ENCODE measurements at regions not wholly inside any gene's neighbourhood (a gene's known extent, or its start where the extent isn't known, plus 50 kb on each side); places are given as distances from the start of the nearest gene placed in this dataset.

- no peak for DNase-seq
These were observed 496.3 kb downstream of the CDH26 start for GRCh38 chr20:60454491-60454890.

DNA sequence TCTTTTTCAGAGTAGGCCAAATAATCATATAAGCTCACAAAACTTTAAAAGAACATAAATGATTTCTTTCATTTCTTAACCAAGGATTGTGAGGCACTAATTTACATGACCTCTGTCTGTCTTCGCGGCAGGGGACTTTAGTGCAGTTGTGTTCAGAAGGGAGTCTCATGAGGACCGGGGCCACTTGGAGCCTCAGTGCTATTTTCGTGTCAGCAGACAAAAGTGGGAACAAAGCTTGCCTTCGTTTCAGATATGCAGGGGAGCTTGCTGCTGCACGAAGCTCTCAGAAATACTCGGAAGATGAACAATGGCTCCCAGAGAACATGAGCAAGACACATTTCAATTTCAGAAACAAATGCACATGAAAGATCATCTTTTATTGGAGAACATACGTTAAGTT, 497.0 kb downstream of the CDH26 start:
- no peak for DNase-seq

GRCh38 chr20:60459212-60459611, 501.0 kb downstream of the CDH26 start:
- no peak for DNase-seq

- DNase-seq = no peak
These were observed 503.8 kb downstream of the CDH26 start for GRCh38 chr20:60461993-60462392.

- DNase-seq = no peak
These were observed 505.6 kb downstream of the CDH26 start for GRCh38 chr20:60463798-60464197.

DNA sequence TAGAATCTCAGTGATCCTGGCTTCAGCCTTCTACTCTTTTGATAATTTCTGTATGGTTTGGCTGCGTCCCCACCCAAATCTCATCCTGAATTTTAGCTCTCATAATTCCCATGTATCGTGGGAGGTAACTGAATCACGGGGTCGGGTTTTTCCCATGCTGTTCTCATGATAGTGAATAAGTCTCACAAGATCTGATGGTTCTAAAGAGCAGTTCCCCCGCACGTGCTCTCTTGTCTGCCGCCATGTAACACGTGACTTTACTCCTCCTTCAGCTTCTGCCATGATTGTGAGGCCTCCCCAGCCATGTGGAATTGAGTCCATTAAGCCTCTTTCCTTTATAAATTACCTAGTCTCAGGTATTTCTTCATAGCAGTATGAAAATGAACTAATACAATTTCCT, 507.2 kb downstream of the CDH26 start:
- DNase-seq = no peak

DNA sequence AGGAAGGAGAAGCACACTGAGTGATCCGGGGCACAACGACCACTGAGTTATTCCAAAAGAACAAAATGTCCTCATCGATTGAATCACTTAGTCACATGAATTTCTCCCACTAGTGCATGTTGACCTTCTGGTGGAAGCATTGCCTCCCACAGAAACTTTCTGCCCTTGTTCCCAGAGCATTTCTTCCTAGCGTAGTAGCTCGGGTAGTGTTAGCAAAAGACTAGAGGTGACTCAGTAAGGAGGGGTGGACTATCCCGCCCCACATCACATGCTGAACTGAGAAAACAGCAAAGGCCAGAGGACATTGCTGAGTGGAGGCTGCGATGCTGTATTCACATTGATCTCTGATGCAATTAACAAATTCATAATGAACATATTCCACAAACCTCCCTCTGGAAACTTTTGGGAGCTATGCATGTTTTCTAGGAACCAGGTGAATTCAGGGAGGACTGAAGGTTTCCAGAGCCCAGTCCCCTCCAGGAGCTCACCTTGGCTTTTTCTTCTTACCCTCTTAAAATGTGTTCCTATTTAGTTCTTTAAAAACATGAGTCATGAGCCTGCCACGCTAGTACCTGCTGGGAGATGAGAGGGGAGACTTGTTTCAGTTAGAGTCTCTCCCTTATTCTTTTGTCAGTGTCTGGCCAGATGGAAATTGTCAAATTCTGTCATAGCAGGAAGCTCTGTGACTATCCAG, 507.9 kb downstream of the CDH26 start:
- DNase-seq = no peak

DNA sequence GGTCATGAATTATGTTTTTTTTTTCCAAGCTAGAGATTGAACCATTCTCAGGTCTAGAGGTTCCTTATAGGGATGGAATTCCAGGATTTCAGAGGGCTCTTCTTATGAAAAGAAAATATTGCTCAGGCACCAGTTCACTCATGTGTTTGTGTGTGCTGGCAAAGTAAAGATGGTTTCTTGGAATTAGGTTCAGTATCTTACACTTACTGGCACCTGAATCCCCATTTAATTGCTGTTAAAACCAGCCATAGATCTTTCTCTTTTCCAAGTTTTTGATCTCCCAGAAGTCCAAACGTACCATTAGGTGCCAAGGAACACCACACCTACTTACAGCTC, 508.4 kb downstream of the CDH26 start:
- DNase-seq = no peak

DNA sequence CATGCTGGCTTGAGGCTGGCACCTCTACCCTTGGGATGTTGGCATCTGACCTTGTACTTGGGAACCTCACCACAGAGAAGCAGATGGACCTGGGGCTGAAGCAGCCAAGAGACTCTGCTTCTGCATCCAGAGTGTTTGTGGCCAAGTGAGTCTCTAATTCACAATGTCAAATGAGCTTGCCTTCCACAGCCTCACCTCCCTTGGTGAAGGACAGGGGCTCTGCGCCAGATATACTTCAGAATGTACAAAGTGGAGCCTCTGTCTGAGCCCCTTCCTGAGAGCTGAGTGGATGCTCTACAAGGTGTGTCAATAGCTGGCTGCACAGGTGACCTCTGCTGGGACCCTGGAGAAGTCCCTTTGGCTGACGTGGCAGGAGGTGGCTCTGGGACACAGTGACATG, 508.9 kb downstream of the CDH26 start:
- no peak for DNase-seq

DNA sequence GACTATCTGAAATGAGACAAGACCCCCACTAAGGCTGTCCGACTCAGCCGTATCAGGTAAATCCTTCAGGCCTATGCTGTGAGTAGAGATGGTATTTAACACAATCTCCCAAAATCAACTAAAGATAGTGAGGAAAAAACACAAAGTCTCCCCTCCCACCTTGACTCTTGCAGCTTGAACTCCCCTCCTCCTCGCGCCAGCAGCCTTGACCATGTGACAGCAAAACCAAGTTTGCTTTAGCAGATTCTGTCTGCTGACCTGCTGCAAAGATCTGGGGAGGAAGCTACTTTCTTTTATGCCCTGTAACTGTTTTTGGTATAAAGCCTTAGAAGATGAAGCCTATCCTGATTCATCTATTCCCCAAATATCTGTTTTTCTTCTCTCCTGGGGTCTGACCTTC, 509.5 kb downstream of the CDH26 start:
- DNase-seq = no peak

GRCh38 chr20:60469829-60470228, 511.6 kb downstream of the CDH26 start:
- no peak for DNase-seq

DNA sequence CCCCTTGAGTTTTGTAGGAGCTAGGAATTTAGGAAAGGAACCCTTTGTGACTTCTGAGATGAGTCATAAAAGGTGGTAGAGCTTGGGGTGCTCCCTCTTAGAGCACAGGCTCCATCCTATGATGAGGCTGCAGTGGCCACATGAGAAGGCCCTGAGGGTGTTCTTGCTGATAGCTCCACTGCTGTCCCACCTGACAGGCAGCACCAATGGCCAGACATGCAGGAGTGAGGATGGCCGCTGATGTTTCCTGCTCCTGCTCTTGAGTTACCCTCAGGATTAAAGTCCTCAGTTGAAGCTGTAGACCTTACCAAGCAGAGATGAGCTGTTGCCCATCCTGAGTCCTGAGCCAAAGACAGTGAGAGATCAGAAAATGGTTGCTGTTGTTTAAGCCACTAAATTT, 512.1 kb downstream of the CDH26 start:
- DNase-seq = no peak

- no peak for DNase-seq
These were observed 515.0 kb downstream of the CDH26 start for GRCh38 chr20:60473211-60473610.

GRCh38 chr20:60474385-60474910, 516.2 kb downstream of the CDH26 start:
- DNase-seq = no peak

- DNase-seq = no peak
These were observed 517.8 kb downstream of the CDH26 start for GRCh38 chr20:60476045-60476444.

DNA sequence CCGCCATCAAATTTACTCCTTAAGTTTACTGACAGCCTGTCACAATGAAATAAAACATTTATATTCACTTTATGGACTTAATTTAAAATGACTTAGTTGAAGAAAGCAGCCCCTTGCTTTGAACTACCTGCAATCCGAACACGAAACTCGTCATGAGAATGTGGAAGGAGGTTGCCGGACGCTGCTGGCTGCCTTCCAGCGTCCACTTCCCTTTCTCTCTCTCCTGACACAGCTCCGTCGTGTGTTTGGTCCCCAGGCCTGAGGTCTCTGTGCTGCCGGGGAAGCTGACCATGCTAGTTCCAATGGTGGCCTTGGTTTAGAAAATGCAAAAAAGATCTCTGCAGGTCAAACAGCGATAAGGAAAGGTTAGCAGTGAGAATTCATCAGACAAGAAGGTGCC, 519.7 kb downstream of the CDH26 start:
- DNase-seq = no peak

DNA sequence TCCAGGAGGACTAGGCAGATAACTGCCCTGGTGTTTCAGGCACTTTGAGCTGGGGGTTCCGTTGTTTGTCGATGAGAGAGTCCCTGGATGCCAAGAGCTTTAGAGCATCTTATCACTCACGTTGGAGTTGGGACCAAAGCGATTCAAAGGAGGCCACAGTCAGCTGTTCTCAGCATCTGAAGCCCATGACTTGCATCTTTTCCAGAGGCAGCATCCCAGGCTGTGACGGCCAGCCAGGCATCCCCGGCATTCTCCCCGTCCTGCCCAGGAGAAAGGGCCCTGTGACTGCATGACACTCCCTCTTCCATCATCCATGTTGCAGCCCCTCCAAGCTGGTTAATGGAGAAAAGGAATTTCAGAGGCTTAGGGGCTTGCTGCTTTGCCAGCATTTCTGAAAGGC, 520.3 kb downstream of the CDH26 start:
- DNase-seq = no peak

DNA sequence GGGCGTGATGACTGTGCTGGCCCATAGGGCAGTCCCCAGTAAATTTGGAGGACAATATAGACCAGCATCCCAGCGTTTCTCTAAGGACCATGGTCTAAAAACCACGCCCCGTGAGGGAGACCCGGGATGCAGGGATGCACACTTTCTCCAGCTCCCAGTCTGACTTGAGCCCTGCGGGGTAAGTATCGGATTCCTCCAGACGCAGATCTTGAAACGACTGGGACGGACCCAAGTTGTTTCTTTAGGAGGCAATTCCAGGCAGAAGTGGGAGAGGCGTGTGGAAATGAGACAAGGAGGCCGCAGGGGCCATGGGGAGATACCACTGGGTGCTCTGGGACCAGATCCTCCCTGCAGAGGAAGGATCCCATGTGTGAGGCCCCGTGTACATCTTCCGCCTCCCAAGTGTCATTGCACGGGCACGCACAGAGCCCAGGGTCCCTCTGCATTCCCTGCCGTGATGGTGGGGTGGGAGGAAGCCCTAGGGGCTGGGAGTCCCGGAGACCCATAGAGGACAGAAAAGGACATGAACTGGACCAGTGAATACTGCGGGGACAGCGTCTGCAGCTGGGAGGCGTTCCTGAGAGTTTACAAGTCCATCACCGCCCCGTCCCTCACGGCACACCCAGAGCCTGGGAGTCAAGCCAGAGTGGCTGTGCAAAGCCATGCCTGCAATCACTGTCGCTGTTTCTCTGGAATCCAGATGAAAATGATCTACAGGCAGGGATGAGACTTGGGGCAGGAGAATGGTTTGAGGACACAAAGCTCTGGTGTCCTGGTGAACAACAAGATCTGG, 522.9 kb downstream of the CDH26 start:
- DNase-seq = no peak

DNA sequence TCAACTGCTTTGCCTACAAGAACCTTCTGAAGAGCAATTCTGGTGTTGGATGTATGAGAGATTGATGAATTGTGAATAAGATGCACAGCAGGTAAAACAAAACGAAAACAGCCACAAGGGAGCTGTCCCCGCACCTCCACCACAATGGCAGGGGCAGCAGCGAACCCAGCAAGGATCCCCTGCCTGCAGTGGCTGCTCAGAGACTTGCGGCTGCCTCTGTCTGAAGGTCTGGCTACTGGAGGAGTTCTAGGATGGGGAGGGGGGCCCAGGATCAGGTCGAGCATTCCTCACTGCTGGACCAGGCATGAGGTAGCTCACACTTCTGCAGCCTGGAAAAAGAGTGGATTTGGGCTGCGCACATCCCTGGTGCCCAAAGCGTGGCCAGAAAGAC, 523.5 kb downstream of the CDH26 start:
- DNase-seq = no peak

GRCh38 chr20:60482221-60483008, 524.2 kb downstream of the CDH26 start:
- DNase-seq = no peak

DNA sequence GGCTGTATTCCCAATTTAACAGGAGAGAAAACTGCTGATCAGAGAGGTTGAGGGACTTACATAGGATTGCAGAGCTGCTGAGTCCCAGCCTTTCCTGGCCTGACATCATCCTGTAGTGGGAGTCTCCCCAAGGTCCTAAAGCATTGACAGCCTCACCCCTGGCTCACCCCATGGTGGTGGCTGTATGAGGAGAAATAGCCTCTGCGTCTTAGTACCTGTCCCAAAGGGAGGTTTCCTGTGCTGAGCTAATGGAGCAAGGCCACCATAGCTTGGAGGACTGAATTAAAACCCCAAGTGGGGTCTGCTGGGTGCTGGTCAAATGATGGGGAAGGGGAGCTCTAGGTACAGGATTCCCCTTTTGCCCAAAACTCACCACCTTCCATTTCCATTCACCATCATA, 525.1 kb downstream of the CDH26 start:
- DNase-seq = no peak

- no peak for DNase-seq
These were observed 526.1 kb downstream of the CDH26 start for GRCh38 chr20:60484316-60484715.

DNA sequence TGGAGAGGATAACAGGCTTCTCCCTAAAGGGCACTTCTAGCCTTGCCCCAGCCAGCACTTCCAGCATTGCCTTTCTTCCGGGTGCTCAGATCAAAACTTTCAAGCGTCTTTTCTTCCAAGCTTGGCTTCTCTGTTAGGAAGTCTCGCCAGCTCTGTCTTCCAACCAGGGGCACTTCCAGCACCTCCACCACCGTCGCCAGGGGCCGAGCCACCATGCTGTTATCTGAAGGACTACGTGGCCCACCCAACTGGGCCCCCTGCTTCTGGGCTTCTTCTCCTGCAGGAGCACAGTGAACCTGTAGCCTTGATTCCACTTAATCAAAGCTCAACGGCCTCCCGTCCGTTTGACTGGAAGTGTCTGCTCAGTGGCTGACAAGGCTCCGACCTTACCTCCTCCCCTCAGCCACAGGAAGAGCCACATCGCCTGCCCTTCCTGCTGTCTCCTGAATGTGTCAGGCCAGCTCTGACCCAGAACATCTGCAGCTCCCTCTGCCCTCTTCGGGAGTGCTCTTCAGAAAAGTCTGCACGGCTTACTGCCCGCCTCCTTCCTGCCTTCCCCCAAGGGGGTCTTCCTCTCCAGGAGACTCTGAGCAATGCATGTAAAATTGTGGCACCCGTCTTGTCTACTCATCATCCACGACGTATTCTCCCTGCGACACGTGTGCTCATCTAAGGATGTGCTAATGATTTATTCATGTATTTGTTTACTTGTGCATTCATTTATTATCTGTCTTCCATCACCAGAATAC, 527.0 kb downstream of the CDH26 start:
- DNase-seq = no peak

All from activated CD4-positive, alpha-beta T cell treated with anti-CD3 and anti-CD28 coated beads, Interleukin-2, amount 50 U/mL, for 16 hours (primary cell).